ENCODE measurements at regions not wholly inside any gene's neighbourhood (a gene's known extent, or its start where the extent isn't known, plus 50 kb on each side); places are given as distances from the start of the nearest gene placed in this dataset.

DNA sequence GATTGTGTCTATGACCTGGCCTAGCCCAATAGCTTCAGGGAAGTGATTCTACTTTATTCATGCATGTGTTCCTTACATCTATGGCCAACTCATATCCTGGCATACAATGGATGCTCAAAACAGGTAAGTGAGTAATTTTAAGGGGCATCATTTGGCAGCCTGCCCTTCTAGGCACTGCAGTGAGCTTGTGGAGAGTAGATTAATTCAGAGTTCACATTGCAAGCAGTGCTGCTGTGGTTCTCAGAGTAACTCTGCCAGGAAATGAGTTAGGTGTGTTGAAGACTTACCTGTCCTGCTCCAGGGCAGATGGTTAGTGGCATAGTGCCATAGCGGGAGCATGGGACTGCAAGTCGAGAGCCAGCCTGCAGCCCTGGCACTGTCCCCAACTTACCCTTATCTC is 158.0 kb downstream of the SCP2D1 start:
- peak; percentile 30 for DNase-seq

- no peak for DNase-seq
Observed at GRCh38 chr20:18972251-18972876, 158.8 kb downstream of the SCP2D1 start.

- DNase-seq = no peak
Observed at GRCh38 chr20:18973529-18974173, 160.1 kb downstream of the SCP2D1 start.

GRCh38 chr20:18974660-18975059 is 161.1 kb downstream of the SCP2D1 start:
- DNase-seq = no peak

DNA sequence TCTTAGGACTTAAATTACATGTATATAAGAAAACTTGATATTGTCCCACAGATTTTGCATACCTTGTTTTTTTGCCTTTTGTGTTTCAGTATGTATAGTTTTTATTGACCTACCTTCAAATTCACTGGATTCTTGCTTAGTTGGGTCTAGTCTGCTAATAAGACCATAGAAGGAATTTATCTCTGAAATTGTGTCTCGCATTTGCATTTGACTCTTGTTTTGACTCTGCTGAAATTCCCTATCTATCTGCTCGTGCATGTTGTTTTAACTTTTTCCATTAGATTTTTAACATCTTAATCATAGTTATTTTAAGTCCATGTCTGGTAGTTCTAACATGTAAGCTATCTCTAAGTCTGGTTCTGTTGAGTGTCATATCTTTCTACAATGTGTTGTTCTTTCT is 163.9 kb downstream of the SCP2D1 start:
- no peak for DNase-seq

- no peak for DNase-seq
Observed at GRCh38 chr20:18978311-18978710, 164.7 kb downstream of the SCP2D1 start.

DNA sequence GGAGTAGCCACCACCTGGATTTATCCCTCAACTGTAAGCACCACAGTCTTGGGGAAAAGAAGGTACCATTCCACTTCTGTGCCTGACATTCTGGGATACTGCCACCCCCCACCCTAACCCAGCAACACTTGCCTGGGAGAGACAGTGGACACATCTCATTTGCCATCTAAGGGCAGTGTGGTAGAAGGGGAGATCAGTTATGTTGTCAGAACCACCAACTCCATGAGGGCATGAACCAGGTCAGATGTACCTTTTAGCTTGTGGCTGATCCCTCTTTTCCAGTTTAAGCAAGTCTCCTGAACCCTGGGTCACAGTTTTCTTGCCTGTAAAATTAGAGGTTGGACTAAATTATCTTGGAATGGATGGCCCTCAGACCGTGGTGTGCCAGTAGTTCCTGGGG is 165.5 kb downstream of the SCP2D1 start:
- no peak for DNase-seq

DNA sequence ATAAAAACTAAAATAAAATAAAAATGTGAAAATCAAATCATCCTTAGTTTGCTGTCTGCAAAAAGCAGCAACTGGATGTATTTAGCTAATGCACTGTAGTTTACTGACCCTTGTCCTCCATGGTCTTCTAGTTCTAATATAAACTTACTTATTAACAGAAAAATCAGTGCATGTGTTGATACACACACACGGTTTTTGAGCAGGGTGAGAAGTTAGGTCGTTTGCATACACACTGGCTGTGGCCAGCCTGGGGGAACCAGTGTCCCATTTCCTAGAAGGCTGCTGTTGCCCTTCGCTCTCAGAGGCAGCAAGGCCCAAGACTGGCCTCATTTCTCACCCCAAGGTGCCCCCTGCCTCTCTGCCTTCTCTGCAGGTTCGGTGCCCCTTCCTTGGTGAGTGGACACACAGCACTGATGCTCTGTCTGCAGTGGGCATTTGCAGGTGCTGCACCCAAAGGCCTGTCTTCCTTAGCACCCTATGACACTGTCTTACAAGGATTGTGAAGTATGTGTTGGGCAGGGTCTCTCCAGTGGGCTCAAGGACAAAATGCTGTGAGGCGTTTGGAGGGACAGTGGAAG is 168.5 kb downstream of the SCP2D1 start:
- no peak for DNase-seq

DNA sequence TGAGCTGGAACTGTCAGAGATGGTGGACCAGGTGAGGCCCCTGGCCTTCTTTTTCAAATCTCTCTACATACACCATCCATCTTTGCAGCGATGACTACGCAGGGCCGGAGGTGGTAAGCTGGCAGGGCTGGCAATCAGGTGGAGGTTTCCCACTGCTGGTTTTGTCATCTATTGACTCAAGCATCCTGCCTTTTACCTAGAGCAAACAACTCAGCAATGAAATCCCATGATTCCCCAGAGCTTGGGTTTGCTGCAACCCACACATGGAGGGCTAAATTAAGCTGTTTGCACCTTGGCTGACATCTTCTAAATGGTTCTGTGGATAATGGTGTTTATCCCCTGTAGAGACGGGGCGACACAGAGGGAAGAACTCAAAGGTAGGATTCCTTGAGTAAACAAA is 170.2 kb downstream of the SCP2D1 start:
- peak; percentile 89 for DNase-seq

DNA sequence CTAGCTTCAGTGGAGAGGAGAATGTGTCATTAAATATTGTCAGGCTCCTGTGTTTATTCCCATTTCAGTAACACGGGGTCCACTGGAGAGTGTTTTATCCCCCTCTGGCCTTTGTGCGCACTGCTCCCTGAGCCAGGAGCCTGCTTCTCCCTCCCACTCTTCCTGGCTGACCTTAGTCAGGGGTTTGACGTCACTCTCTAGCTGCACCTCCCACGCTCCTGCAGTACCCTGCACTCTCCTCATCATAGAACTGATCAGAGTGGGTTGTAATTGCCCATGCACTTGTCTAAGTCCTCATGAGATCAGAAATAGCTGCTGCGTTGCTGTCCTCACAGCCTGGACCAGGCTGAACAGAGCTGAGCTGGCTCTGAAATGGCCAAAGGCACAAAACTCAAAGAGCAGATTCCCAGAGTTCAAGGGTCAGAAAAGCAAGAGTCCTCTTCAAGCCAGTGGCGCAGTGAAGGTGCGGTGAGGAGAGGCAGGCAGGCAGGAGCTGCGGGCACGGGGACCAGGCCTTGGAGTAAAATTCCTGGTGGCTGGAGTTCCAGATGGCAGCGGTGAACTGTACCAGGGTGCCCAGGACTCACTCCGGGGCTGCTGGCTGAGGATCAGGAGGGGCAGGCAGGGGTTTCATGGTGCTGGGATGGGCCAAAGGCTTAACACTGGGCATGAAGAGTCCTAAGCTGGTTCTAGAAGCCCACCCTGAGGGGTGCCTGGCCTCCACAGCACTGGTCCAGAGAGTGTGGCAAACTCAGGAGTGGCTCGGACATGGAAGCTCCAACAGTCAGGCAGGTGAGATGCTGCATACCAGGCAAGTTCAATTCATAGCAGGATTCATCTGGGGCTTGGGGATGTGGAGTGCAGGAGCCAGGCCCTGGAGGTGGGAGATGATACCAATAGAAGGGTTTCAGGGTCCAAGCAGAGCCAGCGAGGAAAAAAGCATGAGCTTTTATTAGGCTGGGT is 170.9 kb downstream of the SCP2D1 start:
- peak; percentile 85 for DNase-seq

DNA sequence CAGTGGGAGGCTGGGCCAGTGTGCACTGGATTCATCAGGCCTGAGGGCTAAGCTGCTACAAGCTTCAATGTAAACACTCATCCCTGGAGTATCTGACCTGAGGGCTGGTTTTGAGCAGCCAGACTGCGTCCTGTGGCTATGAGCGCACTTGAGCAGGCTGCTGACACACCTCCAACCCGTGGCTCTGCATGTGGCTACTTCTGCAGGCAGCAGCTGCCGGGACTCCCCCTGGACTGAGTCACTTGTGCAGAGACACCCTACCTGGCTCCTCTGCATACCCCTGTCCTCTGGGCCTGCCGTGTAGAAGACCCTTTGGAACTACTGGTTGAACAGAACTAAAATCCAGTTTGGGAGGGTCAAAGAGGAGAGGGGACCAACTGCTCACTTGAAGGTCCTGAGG is 172.0 kb downstream of the SCP2D1 start:
- peak; percentile 28 for DNase-seq

DNA sequence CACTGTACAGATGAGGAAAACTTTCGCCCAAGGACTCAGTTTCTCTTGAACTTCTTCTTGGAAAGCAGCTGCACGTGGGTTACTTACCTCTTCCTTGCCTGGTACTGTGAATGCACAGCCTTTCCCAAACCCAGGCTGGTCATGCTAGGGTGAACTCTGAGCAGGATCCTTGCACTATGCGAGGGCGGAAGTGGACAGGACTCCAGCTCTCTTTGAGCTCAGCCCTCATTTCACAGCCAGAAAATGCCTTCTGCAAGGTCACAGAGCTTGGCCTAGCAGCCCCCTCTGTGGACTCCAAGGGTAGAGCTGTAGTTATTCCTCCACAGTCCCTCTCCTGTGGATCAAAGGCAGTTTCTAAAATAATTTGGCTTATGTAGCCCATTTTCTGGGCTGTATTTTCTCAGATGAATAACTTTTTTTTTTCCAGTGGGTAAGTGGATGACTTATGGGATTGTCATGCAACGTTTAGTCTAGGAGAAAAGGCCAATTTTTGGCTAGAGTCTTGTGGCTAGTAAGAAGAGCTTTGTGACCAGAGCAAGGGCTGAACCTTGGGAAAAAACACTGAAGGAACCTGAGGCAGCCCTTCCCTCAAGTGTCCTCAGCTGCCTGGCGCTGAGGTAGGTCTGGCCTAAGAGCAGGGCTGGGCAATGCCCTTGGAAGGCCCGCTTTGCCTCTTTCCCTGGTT is 172.7 kb downstream of the SCP2D1 start:
- no peak for DNase-seq

DNA sequence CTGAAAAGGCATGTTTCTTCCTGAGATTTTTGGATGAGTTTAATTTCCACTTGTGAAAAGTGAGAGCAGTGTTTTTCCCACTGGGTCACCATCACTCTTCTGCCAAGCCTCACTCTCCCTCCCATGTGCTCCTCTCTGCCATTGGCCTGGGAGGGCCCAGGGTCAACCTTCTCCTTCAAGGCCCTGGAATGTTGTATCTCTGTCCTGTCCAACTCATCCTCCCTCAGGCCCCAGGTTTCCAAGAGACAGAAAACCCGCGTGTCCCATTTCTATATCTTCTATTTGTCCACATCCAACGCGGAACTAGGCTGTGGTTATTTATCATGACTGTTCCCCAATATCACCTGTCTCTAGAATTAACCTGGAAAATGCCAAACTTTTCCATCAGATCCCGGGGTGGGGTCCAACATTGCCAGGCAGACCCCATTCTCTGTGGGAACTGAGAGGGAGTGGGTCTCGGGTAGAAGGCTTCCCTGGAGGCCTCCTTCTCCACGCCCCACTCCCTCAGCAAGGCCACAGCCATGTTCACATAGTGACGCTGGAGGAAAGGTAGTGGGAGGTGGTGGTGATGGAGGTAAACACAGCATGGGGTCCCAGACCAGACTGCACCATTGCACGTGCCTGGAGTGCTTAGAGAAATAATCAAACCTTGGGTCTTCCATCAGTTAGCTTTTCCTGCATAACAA is 173.5 kb downstream of the SCP2D1 start:
- DNase-seq = no peak

- no peak for DNase-seq
Observed at GRCh38 chr20:18987781-18988360, 174.3 kb downstream of the SCP2D1 start.

- no peak for DNase-seq
Observed at GRCh38 chr20:18988701-18989100, 175.1 kb downstream of the SCP2D1 start.

GRCh38 chr20:18989736-18990474 is 176.3 kb downstream of the SCP2D1 start:
- no peak for DNase-seq

GRCh38 chr20:18991012-18991411 is 177.4 kb downstream of the SCP2D1 start:
- no peak for DNase-seq

DNA sequence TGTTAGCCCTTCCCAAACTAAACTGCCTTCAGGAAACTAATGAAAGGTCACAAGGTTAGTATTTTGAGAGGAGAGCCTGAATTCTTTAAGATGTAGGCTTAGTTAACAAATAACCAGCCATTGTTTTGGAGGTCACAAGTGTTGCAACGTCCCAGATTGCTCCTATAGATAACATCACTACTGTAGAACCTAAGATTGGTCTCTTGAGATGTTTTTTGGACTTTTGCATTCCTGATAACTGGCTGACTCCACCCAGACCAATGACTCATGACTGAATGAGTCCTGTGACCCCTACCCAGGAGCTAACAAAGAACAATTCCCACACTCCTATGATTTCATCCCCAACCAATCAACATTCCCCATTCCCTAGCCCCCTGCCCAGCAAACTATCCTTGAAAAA is 178.8 kb downstream of the SCP2D1 start:
- no peak for DNase-seq

GRCh38 chr20:18995455-18995854 is 181.9 kb downstream of the SCP2D1 start:
- DNase-seq = peak; percentile 46

DNA sequence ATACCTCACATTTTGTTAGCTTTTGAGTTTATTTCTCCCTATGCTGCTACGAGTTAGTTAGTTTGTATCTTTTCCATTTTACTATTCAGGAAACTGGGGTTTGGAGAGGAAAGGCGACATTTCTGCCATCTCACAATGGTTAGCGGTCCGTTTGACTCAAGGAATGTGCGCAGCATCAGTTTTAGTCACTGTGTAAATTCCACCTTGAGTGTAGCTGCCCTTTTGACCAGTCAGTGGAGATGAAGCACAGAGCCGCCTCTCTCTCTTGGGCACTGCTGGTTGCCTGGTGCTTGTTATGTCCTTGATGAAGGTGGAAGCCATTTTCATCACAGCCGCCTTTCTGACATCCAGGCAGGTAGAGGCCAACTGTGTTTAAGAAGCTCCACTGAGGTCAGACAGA is 185.5 kb downstream of the SCP2D1 start:
- peak; percentile 16 for DNase-seq

DNA sequence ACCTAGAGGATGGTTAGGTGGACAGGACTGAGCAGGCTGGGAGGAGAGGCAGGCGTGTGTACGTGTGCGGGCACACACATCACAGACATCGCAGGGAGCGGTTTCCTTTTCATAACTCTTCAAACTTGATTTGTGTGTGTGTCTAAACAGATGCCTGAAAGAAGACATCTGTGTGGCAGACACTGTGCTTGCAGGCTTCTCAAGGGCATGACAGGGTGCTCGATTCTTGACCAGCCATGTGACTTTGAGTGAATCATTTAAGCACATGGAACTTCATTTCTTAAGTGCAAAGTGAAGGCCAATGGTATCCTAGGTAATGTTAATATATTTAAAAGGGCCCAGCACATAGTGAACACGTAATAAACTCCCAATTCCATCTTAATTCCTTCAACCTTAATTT is 186.5 kb downstream of the SCP2D1 start:
- no peak for DNase-seq
